Mesenchymal stem cell (in vitro differentiated cells and primary cell): ENCODE measurements at regions not wholly inside any gene's neighbourhood (a gene's known extent, or its start where the extent isn't known, plus 50 kb on each side); places are given as distances from the start of the nearest gene placed in this dataset.

Experiments used
- DNase-seq: peaks from one replicate; pipeline ENCODE4 v3.0.0-alpha.2; 2013
- H2AFZ ChIP-seq: one replicate; pipeline ENCODE4 v1.6.1; 2013; ENCODE audit warnings: low read depth, mild to moderate bottlenecking, control low read depth, inconsistent platforms, low read length, moderate library complexity
- H2AK5ac ChIP-seq: 2 replicates; pipeline ENCODE4 v1.6.1; 2013; ENCODE audit warnings: low read length, moderate library complexity, mild to moderate bottlenecking, inconsistent platforms; ENCODE audit not compliant: severe bottlenecking
- H2BK120ac ChIP-seq: one replicate; pipeline ENCODE4 v1.6.1; 2013; ENCODE audit warnings: low read depth, mild to moderate bottlenecking, inconsistent platforms, low read length, moderate library complexity
- H2BK12ac ChIP-seq, 2 experiments: one replicate each; pipeline ENCODE4 v1.6.1; 2013; ENCODE audit warnings: inconsistent platforms in 2 of 2, low read length in 2 of 2, mild to moderate bottlenecking in 2 of 2, moderate library complexity in 2 of 2, control low read depth in 1 of 2
- H2BK15ac ChIP-seq: one replicate; pipeline ENCODE4 v1.6.1; 2013; ENCODE audit warnings: mild to moderate bottlenecking, low read depth, inconsistent platforms; ENCODE audit not compliant: poor library complexity, severe bottlenecking
- H2BK5ac ChIP-seq: 2 replicates; pipeline ENCODE4 v1.6.1; 2013; ENCODE audit warnings: low read depth, mild to moderate bottlenecking, low read length, control low read depth, inconsistent platforms; ENCODE audit not compliant: poor library complexity, severe bottlenecking
- H3K14ac ChIP-seq, 2 experiments: one replicate each; pipeline ENCODE4 v1.6.1; 2013; ENCODE audit warnings: inconsistent platforms in 2 of 2, low read length in 2 of 2, control low read depth in 1 of 2, mild to moderate bottlenecking in 1 of 2, moderate library complexity in 1 of 2
- H3K18ac ChIP-seq, 2 experiments: one replicate each; pipeline ENCODE4 v1.6.1; 2013; ENCODE audit warnings: inconsistent platforms in 2 of 2, low read length in 2 of 2, control low read depth in 1 of 2, low read depth in 1 of 2, mild to moderate bottlenecking in 1 of 2
- H3K23ac ChIP-seq, 2 experiments: one replicate each; pipeline ENCODE4 v1.6.1; 2013; ENCODE audit warnings: inconsistent platforms in 2 of 2, low read length in 2 of 2, mild to moderate bottlenecking in 2 of 2, moderate library complexity in 2 of 2, control low read depth in 1 of 2
- H3K27ac ChIP-seq: 2 replicates; pipeline ENCODE4 v1.5.1; 2013; ENCODE audit warnings: mild to moderate bottlenecking, moderate library complexity, low read length, control low read depth, inconsistent platforms; ENCODE audit not compliant: poor library complexity, severe bottlenecking
- H3K27me3 ChIP-seq, 2 experiments: 2 replicates each; pipeline versions ENCODE4 v1.6.1 to v1.7.0; 2013; ENCODE audit warnings: low read length in 2 of 2, mild to moderate bottlenecking in 2 of 2, moderate library complexity in 2 of 2, control low read depth in 1 of 2, inconsistent platforms in 1 of 2; ENCODE audit not compliant: control insufficient read depth in 1 of 2, insufficient read depth in 1 of 2
- H3K36me3 ChIP-seq, 2 experiments: 2 replicates each; pipeline versions ENCODE4 v1.6.1 to v1.7.0; 2013; ENCODE audit warnings: low read length in 2 of 2, control low read depth in 1 of 2, inconsistent platforms in 1 of 2, low read depth in 1 of 2, mild to moderate bottlenecking in 1 of 2; ENCODE audit not compliant: insufficient read depth in 2 of 2, control insufficient read depth in 1 of 2
- H3K4ac ChIP-seq, 2 experiments: one replicate each; pipeline ENCODE4 v1.6.1; 2013; ENCODE audit warnings: inconsistent platforms in 2 of 2, low read length in 2 of 2, mild to moderate bottlenecking in 2 of 2, moderate library complexity in 2 of 2, control low read depth in 1 of 2, low read depth in 1 of 2
- H3K4me1 ChIP-seq: 2 replicates; pipeline ENCODE4 v1.6.1; 2013; ENCODE audit warnings: low read depth, low read length, control low read depth; ENCODE audit not compliant: control insufficient read depth, insufficient read depth
- H3K4me2 ChIP-seq: 2 replicates; pipeline ENCODE4 v1.6.1; 2013; ENCODE audit warnings: low read length, mild to moderate bottlenecking, inconsistent platforms; ENCODE audit not compliant: poor library complexity, severe bottlenecking
- H3K4me3 ChIP-seq, 2 experiments: 2 replicates each; pipeline versions ENCODE4 v1.5.1 to v1.7.0; 2013; ENCODE audit warnings: low read length in 2 of 2, mild to moderate bottlenecking in 2 of 2, control low read depth in 1 of 2, low read depth in 1 of 2; ENCODE audit not compliant: insufficient read depth in 1 of 2
- H3K79me1 ChIP-seq: replicated peaks from 2 replicates; pipeline ENCODE4 v1.6.1; 2013; ENCODE audit warnings: mild to moderate bottlenecking, control low read depth, low read length, inconsistent platforms; ENCODE audit not compliant: poor library complexity, severe bottlenecking
- H3K9ac ChIP-seq: 2 replicates; pipeline ENCODE4 v1.7.0; 2013; ENCODE audit warnings: mild to moderate bottlenecking, low read length, moderate library complexity
- H3K9me3 ChIP-seq: 2 replicates; pipeline ENCODE4 v1.7.0; 2013; ENCODE audit warnings: mild to moderate bottlenecking, low read length; ENCODE audit not compliant: control insufficient read depth
- H4K8ac ChIP-seq: one replicate; pipeline ENCODE4 v1.6.1; 2013; ENCODE audit warnings: inconsistent platforms, mild to moderate bottlenecking, low read length, moderate library complexity
- H4K91ac ChIP-seq: one replicate; pipeline ENCODE4 v1.6.1; 2013; ENCODE audit warnings: mild to moderate bottlenecking, low read length, inconsistent platforms
- WGBS: methylation state at CpG from one replicate; pipeline ENCODE4 v1.1.7; 2013; ENCODE audit warnings: mixed read lengths; 5-methylcytosine and 5-hydroxymethylcytosine counted together

DNA sequence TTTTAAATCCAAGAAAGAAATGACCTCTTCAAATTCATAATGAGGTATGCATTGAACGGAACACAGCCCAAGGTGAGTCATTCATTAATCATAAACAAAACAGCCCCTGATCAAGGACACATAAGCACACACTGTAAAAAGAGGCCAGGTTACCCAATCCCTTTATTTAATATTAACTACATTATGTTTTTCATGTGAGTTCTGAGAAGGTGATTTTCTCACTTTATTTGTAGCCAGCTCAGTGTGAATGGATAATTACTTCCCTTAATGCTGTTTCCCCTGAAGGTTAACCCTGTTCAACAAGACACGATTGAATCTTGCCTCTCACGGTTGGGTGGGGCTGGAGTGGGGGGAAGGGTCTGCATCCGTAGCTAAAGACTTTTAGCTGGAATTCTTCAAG is 257.3 kb upstream of the SALL1 start:
- H3K36me3 ChIP-seq = no peaks in the 10 kb centered on the region
- no peak overlapping the region for H3K4me2 ChIP-seq
- no peak overlapping the region for H4K8ac ChIP-seq
- H2AK5ac ChIP-seq = no peak overlapping the region
- H3K79me1 ChIP-seq = no peaks in the 10 kb centered on the region
- no peaks in the 10 kb centered on the region for H3K27me3 ChIP-seq
- no peak overlapping the region for H3K18ac ChIP-seq
- no peak overlapping the region for H3K4me3 ChIP-seq
- H3K4ac ChIP-seq = no peak overlapping the region
- peak overlapping the region; percentile 36 for H3K9ac ChIP-seq
- peaks cover 5% of the 10 kb centered on the region for H3K4me1 ChIP-seq
- no peak overlapping the region for H3K14ac ChIP-seq
- no peak overlapping the region for H2BK12ac ChIP-seq
- H4K91ac ChIP-seq = no peak overlapping the region
- H3K9me3 ChIP-seq = no peaks in the 10 kb centered on the region
- H2BK120ac ChIP-seq = no peak overlapping the region
- WGBS = 31% methylated on average over 3 of the region's 4 CpGs
- DNase-seq = peak; percentile 12
- peak overlapping the region; percentile 96 for H3K27ac ChIP-seq
- no peak overlapping the region for H2AFZ ChIP-seq
- H2BK5ac ChIP-seq = no peak overlapping the region
- no peak overlapping the region for H3K23ac ChIP-seq
- H2BK15ac ChIP-seq = no peak overlapping the region

DNA sequence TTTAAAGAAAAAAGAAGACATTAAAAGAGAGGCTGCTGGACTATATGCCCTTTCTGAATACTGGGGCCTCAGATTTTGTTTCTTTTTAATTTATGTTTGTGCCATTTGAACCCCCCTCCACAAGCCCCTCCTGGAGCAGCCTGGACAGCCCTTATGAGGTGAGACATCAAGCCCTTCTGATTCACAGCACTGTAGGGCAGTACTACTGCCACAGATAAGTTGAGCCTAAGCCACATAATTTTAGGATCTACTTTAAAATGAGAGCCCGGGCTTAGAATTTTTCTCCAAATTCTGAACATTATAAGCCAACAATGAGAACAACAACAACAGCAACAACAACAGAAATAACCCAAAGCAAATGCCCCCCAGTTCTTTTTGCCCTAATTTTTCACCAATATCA is 256.9 kb upstream of the SALL1 start:
- WGBS = 95% methylated on average over 1 of the region's 1 CpG
- peak overlapping the region; percentile 96 for H3K27ac ChIP-seq

DNA sequence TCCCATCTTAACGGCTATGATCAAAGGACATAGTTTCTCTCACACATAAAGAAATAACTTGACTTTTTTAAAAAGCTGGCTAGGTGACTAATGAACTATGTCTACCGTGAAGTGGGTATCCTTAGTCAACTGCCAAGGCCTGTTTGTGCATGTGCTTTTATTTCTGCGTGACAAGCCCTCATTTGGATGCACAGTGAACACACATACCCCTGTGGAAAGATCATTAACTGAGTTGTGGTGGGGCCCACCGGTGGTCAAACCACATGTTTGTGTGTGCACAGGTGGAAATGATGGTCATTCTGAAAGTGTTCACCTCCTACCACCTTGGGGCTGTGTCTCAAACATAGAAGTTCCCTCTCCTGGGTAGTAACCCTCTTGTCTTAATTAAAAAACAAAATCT is 256.1 kb upstream of the SALL1 start:
- Histone ChIP-seq H3K4me3 (no peak overlapping the region), H2BK120ac (no peak overlapping the region), H2AK5ac (no peak overlapping the region), H2BK15ac (no peak overlapping the region), H2AFZ (no peak overlapping the region), H3K18ac (no peak overlapping the region), H3K4me1 (peaks cover 5% of the 10 kb centered on the region), H3K4me2 (no peak overlapping the region), H3K23ac (no peak overlapping the region), H3K27me3 (no peaks in the 10 kb centered on the region), H3K14ac (no peak overlapping the region), H2BK12ac (no peak overlapping the region), H4K8ac (no peak overlapping the region), H3K79me1 (no peaks in the 10 kb centered on the region), H3K9ac (no peak overlapping the region), H3K36me3 (no peaks in the 10 kb centered on the region), H3K4ac (no peak overlapping the region), H3K27ac (peak overlapping the region; percentile 96), H4K91ac (no peak overlapping the region), H3K9me3 (no peaks in the 10 kb centered on the region), H2BK5ac (no peak overlapping the region)
- DNase-seq = no peak
- WGBS = 100% methylated on average over 3 of the region's 4 CpGs

More for the DNA sequence above, 256.9 kb upstream of the SALL1 start:
- peaks cover 5% of the 10 kb centered on the region for H3K4me1 ChIP-seq
- H3K4me2 ChIP-seq = no peak overlapping the region
- no peak overlapping the region for H3K4ac ChIP-seq
- no peak overlapping the region for H2BK120ac ChIP-seq
- no peak overlapping the region for H2BK15ac ChIP-seq
- H3K79me1 ChIP-seq = no peaks in the 10 kb centered on the region
- no peak overlapping the region for H2AFZ ChIP-seq
- no peak overlapping the region for H3K18ac ChIP-seq
- H4K8ac ChIP-seq = no peak overlapping the region
- no peaks in the 10 kb centered on the region for H3K27me3 ChIP-seq
- H3K14ac ChIP-seq = no peak overlapping the region
- H3K9me3 ChIP-seq = no peaks in the 10 kb centered on the region
- peak overlapping the region; percentile 89 for H2AK5ac ChIP-seq
- H3K9ac ChIP-seq = no peak overlapping the region
- no peak overlapping the region for H3K4me3 ChIP-seq
- H2BK5ac ChIP-seq = peak overlapping the region; percentile 89
- no peak for DNase-seq
- no peak overlapping the region for H2BK12ac ChIP-seq
- no peaks in the 10 kb centered on the region for H3K36me3 ChIP-seq
- H4K91ac ChIP-seq = no peak overlapping the region
- H3K23ac ChIP-seq = no peak overlapping the region

DNA sequence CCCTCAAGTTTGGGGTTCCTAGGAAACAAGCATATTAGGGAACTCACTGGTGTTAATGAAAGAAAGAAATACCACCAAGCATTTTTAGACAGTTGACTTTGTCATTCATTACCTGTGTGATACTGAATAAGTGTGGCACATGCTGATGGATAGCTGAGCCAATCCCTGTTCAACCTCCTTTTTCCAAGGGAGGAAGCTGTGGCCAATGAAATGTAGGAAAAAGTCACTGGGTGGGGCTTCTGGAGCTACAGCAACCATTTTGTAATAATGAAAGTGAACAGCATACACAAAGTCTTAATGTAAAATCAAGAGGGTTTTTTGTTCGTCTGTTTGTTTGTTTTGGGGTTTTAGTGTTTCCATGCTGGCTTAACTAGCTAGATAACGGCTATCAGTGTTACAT is 254.3 kb upstream of the SALL1 start:
- no peak overlapping the region for H4K91ac ChIP-seq
- no peak overlapping the region for H3K4me3 ChIP-seq
- H2BK120ac ChIP-seq = no peak overlapping the region
- H2AFZ ChIP-seq = no peak overlapping the region
- H3K18ac ChIP-seq = no peak overlapping the region
- no peaks in the 10 kb centered on the region for H3K79me1 ChIP-seq
- no peak overlapping the region for H4K8ac ChIP-seq
- no CpG with 5 or more reads among the region's 2 CpGs for WGBS
- no peak overlapping the region for H3K27ac ChIP-seq
- no peak overlapping the region for H3K9ac ChIP-seq
- H3K4ac ChIP-seq = no peak overlapping the region
- H2AK5ac ChIP-seq = no peak overlapping the region
- peaks cover 5% of the 10 kb centered on the region for H3K9me3 ChIP-seq
- no peaks in the 10 kb centered on the region for H3K27me3 ChIP-seq
- no peak overlapping the region for H3K14ac ChIP-seq
- no peak overlapping the region for H3K4me2 ChIP-seq
- H3K4me1 ChIP-seq = peaks cover 5% of the 10 kb centered on the region
- H3K23ac ChIP-seq = no peak overlapping the region
- H3K36me3 ChIP-seq = no peaks in the 10 kb centered on the region
- no peak overlapping the region for H2BK15ac ChIP-seq
- no peak overlapping the region for H2BK5ac ChIP-seq
- DNase-seq = no peak
- H2BK12ac ChIP-seq = no peak overlapping the region
